ENCODE measurements at regions not wholly inside any gene's neighbourhood (a gene's known extent, or its start where the extent isn't known, plus 50 kb on each side); places are given as distances from the start of the nearest gene placed in this dataset.

GRCh38 chr5:124663101-124663506 lies 83.3 kb downstream of the ZNF608 start:
- DNase-seq, result no peak

DNA sequence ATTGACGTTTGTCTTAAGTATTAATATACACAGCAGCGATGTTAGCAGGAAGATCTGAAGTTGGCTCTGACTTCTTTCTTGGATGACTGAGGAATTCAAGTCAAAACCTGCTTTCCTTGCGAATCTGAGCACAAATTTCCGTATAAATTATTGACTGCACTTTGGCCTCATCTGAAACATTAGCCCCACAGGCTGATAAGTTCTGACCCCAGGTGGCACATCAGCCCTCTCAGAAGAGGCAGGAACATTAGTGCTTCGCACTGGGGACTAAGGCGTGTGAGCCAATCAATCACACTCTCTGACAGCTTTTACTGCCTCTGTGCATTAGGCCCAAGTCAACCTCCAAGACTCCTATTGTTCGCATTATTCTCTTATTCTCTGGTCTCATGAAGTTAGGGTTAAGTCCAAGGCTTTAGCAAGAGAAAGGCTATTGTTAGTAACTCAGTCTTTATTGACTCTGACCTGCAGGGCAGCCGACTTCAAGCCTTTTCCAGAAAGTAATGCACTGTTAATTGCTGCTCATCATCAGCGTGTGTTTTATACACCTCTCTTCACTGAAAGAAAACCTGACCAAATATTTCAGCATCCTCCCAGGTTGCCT lies 84.2 kb downstream of the ZNF608 start:
- DNase-seq, result no peak

DNA sequence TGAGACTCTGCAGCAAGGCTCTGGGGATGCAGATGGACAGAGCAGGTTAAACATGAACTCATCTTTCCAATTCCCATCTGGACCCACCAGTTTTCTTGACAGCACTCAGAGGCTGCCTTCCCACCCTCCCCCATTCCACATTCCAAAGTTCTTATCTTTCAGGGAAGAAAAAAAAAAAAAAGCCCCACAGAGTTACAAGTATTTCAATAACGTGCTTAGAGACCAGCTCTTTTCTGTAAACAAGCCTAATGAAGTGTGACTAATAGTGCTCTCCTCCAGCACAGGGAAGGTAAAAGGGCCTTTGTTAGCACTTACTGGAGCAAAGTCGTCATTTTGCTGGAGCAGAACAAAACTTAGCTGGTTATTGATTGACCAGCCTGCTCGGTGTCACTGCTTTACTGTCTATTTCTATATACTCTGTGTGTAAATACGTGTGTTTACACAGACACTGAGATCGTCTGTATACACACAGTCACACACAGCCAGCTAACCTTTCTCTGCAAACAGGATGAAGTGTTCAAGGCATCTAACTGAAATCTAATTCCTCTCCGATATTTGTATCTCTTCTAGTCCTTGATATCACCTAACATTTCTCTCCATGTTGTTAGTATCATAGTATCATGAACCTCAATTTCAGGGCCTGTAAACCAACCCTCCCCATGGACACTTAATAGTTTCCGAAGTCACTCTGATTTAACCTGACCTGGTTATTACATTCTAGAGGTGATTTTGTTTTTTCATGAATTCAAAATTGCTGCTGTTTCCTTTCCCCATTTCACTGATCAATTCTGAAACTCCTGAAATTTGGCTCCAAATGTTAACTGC lies 84.9 kb downstream of the ZNF608 start:
- DNase-seq, result no peak

DNA sequence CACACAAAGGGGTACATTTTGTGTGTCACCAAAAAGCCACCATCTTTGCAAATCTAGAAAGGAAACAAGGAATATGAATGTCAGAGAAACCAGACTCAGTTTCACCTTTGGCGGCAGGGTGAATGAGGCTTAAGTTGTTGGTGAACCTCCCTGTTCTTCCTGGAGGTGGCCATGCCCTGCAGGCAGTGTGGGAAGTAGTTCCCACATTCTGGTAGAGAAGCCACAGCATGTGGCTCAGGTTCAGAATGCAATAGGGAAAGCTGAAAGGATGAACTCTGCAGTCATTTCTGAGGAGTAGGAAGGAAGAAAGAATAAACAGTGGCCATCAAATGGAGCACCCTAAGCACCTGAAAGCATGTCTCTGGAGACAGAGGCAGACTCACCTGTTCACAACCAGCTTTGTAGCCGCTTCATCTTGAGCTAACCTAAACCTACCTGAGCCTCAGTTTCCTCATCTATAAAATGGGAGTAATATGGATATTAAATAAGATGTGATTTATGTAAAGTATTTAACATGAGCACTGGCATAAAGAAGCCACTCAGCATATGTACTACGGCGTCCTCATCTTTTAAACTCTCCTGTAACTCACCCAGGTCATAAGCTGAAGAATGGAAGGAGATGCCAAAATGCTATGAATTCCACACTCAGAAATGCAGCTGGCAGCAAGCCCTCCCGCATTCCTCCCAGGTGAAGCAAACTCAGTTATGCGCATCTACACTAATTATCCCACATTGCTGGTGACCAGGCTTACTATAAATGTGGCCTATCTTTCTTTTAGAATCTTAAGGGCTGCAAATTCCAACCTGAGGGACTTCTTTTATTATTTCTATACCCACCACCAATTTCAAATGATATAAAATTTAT lies 86.0 kb downstream of the ZNF608 start:
- no peak for DNase-seq

DNA sequence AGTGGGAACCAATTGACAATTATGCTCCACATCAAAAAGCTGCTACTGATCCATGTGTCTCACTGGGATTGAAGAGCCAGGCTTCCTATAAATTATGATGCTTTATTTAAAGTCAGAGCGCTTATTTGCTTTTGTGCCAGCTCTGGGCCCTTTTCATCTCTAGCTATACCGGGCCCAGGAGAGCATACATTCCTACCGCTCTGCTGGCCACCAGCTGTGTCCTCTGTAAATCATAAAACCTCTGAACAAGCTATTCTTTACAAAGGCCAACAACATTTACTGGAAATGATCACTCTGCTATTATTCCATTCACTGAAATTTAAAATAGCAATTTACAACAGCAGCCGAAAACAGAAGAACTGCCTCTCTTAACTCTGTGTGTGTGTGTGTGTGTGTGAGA lies 86.6 kb downstream of the ZNF608 start:
- no peak for DNase-seq

GRCh38 chr5:124658867-124659557 lies 87.4 kb downstream of the ZNF608 start:
- no peak for DNase-seq

GRCh38 chr5:124655921-124656511 lies 90.4 kb downstream of the ZNF608 start:
- DNase-seq, result no peak

- no peak for DNase-seq
Measured at GRCh38 chr5:124655251-124655917, 91.1 kb downstream of the ZNF608 start.

DNA sequence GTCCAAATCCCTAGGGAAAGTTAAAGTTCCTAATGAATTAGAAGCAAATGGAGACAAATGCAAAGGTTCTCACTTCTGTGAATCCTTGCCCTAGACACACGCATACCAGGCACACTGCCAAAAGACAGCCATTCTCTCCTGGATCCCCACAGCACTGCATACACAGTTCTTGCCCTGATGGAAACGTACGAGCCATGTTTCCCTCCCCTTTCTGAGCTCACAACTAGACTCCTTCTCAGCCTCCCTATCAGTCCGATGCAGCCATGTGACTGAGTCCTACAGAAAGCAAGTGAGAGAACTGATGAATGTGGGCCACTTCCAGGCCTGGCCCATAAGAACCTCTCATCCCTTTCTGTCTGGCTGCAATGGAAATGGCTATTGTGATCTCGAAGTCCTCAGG lies 92.0 kb downstream of the ZNF608 start:
- no peak for DNase-seq

DNA sequence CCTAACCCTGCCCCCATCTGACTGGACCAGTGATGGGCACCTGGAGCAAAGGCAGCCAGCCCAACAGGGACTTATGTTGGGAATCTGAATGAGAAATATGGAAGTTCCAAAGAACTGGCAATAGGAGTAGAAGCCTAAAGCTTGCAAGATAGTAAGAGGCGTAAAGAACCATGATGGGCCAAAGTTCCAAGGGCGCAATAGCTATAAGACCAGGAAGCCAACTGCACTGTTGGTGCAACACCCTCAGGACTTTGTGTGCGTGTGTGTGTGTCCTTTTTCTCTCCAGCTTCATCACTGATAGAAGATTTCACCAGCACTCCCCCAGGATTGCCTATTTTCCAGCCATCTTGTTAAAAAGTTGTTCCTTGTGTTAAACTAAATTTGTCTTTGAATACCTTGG lies 92.8 kb downstream of the ZNF608 start:
- no peak for DNase-seq

GRCh38 chr5:124652892-124653441 lies 93.5 kb downstream of the ZNF608 start:
- DNase-seq, result no peak

DNA sequence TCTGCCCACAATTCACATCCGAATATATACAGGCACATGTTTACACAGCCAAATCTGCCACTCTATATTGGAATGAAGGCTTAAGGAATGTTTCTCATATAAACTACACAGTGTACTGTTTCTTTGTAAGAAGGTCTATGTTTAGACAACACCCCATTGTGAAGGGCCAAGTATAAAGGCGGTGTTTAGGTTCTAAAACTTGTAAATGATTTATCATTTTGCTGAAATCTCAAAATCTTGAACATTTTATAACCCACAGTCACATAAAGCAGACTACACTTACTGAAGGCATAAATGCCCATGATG lies 94.0 kb downstream of the ZNF608 start:
- DNase-seq, result no peak

DNA sequence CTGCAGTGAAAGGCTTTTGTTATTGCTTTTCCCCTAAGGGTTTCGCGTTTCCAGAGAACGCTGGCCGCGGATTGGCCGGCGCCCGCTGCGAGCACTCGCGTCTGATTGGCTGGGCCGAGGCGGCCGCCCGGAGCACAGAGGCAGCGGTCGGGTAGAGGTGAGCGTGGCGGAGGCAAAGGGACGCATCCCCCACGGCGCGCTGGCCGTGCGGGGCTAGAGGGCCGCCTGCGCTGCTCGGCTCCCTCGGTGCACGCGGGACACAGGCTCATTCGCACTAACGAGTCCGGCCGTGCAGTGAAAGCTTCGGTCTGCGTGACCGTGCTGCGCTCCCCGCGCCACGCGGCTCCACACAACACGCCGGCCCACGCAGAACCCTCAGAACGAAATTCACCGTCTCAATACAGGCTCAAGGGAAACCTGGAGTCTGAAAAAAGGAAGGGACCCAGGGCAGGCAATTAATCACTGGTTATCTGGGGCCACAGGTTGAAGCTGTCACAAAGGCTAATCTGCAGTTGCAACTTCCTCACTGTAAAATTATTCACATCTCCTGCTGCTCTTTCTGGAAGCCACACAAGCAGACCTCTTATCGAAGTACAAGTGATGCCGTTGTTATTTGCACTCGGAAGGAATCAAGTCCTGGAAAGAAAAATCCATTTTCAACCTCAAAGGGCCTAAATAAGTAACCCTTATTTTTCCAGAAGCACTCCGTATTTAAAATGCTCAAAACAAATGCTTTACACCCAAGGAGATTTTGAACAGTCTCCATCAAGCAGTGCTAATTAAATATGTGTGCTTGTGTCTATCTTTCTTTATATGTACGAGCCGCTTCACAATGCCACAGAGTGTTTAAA lies 94.6 kb downstream of the ZNF608 start:
- no peak for DNase-seq

DNA sequence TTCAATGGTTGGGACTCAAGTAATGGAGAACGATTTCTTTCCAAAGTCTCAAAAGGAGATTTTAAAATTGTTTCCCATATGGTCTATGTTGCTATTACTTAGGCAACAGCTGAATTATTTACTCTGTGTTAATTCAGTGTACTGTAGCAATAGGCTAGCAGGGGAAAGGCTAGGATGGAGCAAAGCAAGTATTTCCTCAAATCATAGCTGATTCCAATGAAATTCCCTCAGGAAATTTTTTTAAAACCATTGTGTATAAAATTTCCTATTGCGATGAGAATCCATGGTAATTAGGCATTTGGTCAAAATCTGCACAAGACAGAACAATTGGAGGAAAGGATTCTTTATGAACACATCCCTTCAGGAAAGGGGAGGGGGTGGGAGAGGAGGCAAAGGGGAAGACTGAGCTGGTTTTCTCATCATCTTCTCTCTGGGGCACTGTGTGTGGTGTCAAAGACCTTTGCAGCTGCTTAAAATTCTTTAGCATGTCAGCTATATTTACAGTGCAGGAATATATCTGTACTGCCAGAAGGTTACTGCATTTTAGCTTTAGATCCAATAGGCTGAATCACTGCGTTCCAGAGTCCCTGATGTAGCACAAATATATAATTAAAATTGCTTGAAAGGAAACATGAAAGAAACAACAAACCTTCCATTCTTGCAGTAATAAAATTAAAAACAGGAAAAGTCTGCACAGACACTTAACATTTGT lies 95.3 kb downstream of the ZNF608 start:
- no peak for DNase-seq

DNA sequence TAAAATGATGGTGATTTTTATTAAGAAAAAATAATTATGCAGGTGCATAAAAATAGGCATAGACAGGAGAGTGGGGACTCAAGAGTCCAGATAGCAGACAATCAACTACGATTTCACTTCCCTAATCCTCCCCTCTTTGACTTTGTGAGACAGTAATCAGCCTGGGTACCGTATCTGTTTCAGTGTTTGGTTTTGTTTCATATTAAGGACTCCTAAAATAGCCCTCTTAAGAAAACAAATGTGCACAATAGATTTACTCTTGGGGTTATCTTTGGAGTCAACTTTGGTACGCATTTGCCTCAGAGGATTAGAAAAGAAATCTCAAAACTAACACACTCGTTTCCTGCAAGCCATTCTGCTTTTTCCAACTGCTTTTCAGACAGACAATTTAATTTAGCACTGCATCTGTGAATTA lies 96.3 kb downstream of the ZNF608 start:
- no peak for DNase-seq

- DNase-seq, result peak; percentile 28
Measured at GRCh38 chr5:124649491-124650146, 96.8 kb downstream of the ZNF608 start.

- no peak for DNase-seq
Measured at GRCh38 chr5:124648902-124649467, 97.5 kb downstream of the ZNF608 start.

DNA sequence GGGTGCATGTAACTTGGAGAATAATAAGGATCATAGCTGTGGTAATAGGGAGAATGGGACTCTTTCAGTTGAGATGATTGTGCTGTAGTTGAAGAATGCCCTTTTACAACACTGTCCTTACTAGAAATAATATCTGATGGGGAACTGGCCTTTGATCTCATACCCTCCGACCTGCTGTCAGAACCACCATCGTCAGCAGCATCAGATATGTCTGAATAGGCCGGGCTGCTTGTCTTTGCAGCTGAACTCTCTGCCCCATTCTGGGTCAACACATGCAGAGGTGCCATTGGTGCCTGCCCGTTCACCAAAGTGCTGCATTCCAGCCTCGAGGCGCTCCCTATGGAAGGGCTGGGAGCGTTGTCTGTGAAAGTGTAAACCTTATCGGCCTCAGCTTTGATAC lies 99.1 kb downstream of the ZNF608 start:
- DNase-seq, result no peak

DNA sequence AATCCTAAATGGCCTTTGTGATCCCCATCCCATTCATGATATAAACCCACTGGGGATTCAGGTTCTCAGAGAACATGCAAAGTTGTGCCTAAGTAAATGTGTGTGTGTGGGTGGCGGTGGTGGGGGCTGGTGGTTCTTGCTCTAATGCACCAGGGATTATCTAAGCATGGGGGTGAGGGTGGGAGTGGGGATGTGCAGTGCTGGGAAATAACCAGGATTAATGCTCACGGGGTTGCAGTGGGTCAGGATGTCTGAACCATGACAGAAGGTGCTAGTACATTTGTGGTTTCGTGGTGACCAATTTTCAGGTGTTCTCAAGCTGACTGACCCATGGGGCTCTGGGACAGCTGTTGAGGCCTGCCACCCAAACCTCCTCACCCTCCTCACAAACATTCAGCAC lies 101.0 kb downstream of the ZNF608 start:
- DNase-seq, result no peak

All from activated CD4-positive, alpha-beta T cell treated with anti-CD3 and anti-CD28 coated beads, Interleukin-2, amount 50 U/mL, for 1 hour (primary cell).